Progenitor cell of endocrine pancreas (in vitro differentiated cells): ENCODE measurements at regions not wholly inside any gene's neighbourhood (a gene's known extent, or its start where the extent isn't known, plus 50 kb on each side); places are given as distances from the start of the nearest gene placed in this dataset.

ENCODE experiments used
- DNase-seq: peaks from one replicate; pipeline ENCODE4 v3.0.0; 2021; ENCODE audit warnings: low spot score; ENCODE audit not compliant: unreplicated experiment
- H3K27ac Mint-ChIP-seq: 2 replicates; pipeline ENCODE4 v1.8.0; 2021; ENCODE audit warnings: mild to moderate bottlenecking, moderate library complexity, mixed read lengths
- H3K27me3 Mint-ChIP-seq: 2 replicates; pipeline ENCODE4 v1.8.0; 2021; ENCODE audit warnings: mixed read lengths
- H3K36me3 Mint-ChIP-seq: 2 replicates; pipeline ENCODE4 v1.8.0; 2022; ENCODE audit warnings: mixed read lengths; ENCODE audit not compliant: insufficient read depth
- H3K4me1 Mint-ChIP-seq: 2 replicates; pipeline ENCODE4 v1.8.0; 2021; ENCODE audit warnings: low read depth, mixed read lengths
- H3K4me3 Mint-ChIP-seq: 2 replicates; pipeline ENCODE4 v1.8.0; 2021; ENCODE audit warnings: low read depth, mild to moderate bottlenecking, moderate library complexity, mixed read lengths
- H3K9me3 Mint-ChIP-seq: 2 replicates; pipeline ENCODE4 v1.8.0; 2021; ENCODE audit warnings: low read depth, mixed read lengths
- TF ChIP-seq, protein P1 (sequence below): fragments of 200-600 bp; sonication (generic); IDR thresholded peaks from one replicate; pipeline ENCODE4 v1.5.0; 2021; ENCODE audit warnings: antibody characterized with exemption, mild to moderate bottlenecking; ENCODE audit not compliant: unreplicated experiment

DNA sequence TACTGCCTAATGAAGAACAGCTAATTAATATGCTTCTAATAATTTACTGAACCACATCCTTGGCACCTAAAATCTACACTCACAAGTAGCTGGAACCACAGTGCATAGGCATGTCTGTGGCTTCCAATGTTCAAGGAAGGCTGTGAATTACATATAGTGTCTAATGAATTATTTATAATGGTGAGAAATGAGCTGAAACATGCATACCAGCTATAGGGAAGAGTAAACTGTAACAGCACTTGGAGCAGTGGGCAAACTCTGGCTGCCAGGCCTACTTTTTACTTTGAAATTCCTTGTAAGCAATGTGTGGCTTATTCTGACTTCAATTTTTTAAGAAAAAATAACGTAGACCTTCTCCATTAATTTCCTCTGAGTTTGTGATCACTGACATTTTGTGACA is 953.2 kb upstream of the CDH8 start:
- Mint-ChIP-seq H3K4me1 (peaks cover 4% of the 10 kb centered on the region), H3K27ac (no peak overlapping the region), H3K4me3 (no peak overlapping the region), H3K36me3 (no peaks in the 10 kb centered on the region), H3K9me3 (peaks cover 4% of the 10 kb centered on the region), H3K27me3 (no peaks in the 10 kb centered on the region)
- TF ChIP-seq, protein P1, sequence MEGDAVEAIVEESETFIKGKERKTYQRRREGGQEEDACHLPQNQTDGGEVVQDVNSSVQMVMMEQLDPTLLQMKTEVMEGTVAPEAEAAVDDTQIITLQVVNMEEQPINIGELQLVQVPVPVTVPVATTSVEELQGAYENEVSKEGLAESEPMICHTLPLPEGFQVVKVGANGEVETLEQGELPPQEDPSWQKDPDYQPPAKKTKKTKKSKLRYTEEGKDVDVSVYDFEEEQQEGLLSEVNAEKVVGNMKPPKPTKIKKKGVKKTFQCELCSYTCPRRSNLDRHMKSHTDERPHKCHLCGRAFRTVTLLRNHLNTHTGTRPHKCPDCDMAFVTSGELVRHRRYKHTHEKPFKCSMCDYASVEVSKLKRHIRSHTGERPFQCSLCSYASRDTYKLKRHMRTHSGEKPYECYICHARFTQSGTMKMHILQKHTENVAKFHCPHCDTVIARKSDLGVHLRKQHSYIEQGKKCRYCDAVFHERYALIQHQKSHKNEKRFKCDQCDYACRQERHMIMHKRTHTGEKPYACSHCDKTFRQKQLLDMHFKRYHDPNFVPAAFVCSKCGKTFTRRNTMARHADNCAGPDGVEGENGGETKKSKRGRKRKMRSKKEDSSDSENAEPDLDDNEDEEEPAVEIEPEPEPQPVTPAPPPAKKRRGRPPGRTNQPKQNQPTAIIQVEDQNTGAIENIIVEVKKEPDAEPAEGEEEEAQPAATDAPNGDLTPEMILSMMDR, result no peak
- no peak for DNase-seq

DNA sequence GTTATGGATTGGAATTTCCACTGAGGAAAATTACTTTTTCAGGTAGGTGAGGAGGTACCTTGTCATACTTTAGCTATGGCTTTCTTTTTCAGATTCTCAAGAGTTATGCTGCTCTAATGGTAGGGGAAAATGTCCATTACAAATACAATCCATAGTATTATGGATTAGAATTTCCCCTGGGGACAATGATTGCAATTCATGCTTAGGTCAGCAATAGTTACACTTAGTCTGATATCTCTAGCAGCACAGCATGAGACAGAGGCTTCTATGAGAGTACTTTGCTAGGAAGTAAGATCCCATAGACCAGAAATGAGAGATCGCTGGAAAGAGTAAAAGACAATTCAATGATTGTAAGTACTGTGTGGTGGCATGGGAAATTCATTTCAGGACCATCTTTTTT is 949.5 kb upstream of the CDH8 start:
- H3K27me3 Mint-ChIP-seq, result no peaks in the 10 kb centered on the region
- H3K9me3 Mint-ChIP-seq, result peaks cover 7% of the 10 kb centered on the region
- peaks cover 4% of the 10 kb centered on the region for H3K4me1 Mint-ChIP-seq
- no peaks in the 10 kb centered on the region for H3K36me3 Mint-ChIP-seq
- TF ChIP-seq, protein P1, result no peak
- no peak overlapping the region for H3K4me3 Mint-ChIP-seq
- no peak overlapping the region for H3K27ac Mint-ChIP-seq
- no peak for DNase-seq

DNA sequence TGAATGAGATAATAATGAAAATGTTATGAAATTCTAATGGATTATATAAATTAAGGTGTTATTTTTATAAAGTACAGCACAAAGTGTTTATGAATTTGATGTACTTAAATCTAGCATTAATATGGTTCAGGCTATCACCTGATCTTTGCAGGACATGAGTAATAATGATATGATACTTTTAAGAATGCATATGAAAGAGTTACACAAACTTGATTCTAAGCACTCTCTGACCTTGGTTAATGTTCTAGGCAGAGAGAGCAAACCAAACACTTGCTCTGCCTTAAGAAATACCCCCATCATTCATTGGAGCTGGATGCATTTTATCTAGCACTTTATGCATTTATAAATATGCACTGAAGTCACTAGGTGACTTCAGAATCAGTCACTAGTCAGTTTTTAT is 942.2 kb upstream of the CDH8 start:
- H3K36me3 Mint-ChIP-seq, result no peaks in the 10 kb centered on the region
- H3K4me1 Mint-ChIP-seq, result no peaks in the 10 kb centered on the region

DNA sequence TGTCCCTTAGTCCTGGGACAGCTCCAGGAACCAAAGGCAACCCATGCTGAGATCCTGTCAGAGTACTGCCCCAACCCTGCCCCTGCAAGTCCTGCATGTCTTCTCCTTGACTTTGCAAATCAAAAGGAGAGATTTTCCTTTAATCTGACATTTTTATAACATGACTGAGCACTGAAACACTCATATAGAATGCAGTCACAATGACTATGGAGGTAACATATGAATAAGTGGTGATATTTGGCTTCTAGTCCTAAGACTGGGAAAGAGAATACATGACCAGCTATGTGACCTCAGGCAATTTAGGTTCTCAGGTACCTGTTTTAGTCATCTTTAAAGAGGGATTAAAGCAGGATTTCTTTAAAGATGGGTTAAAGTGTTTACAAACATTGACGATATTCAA is 941.6 kb upstream of the CDH8 start:
- Mint-ChIP-seq H3K4me3 (no peak overlapping the region), H3K27me3 (no peaks in the 10 kb centered on the region), H3K27ac (no peak overlapping the region), H3K9me3 (no peaks in the 10 kb centered on the region), H3K36me3 (no peaks in the 10 kb centered on the region), H3K4me1 (no peaks in the 10 kb centered on the region)
- no peak for DNase-seq
- TF ChIP-seq, protein P1, result no peak

More for the DNA sequence above, 942.2 kb upstream of the CDH8 start:
- no peak for DNase-seq
- H3K9me3 Mint-ChIP-seq, result peaks cover 3% of the 10 kb centered on the region
- H3K4me3 Mint-ChIP-seq, result no peak overlapping the region
- H3K27ac Mint-ChIP-seq, result no peak overlapping the region
- H3K27me3 Mint-ChIP-seq, result no peaks in the 10 kb centered on the region
- TF ChIP-seq, protein P1, result no peak

DNA sequence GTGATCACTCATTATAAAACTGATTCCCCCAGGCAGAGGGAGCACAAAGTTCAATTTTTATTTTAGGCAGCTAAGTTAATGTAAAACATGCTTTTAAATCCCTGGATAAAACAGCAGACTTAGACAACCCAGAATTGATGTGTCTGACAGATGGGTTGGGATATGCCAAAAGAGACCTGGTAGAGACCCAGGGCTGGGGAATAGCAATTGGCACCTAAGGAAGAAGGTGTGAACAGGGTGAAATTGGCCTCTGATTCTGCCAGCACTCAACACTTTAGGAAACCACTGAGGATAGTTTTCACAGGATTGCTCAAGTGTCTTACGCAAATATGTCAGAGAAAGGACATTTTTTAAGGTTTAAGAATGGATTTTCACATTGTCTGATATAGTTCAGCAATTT is 938.2 kb upstream of the CDH8 start:
- no peak overlapping the region for H3K27ac Mint-ChIP-seq
- no peak overlapping the region for H3K4me3 Mint-ChIP-seq
- H3K27me3 Mint-ChIP-seq, result no peaks in the 10 kb centered on the region
- no peaks in the 10 kb centered on the region for H3K4me1 Mint-ChIP-seq
- H3K9me3 Mint-ChIP-seq, result no peaks in the 10 kb centered on the region
- H3K36me3 Mint-ChIP-seq, result no peaks in the 10 kb centered on the region
- DNase-seq, result no peak
- TF ChIP-seq, protein P1, result no peak

DNA sequence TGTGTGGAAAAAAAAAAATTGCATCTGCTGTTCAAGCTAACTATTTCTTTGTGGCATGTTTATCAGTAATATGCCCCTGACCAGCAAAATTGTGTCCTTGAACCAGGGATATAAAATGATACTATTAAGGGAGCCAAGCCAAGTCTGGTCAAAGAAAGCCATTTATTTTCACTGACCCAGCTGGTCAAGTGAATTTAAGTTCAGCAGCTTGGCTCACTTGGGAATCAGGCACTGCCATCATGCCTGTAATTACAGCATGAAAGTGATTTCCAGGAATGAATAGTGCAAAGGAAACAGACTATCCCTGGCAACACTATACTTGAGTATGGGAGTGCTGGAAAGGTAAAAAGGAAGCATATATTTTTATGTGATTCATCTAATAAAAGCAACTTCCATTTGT is 934.6 kb upstream of the CDH8 start:
- H3K9me3 Mint-ChIP-seq, result no peaks in the 10 kb centered on the region
- TF ChIP-seq, protein P1, result no peak
- DNase-seq, result no peak
- no peaks in the 10 kb centered on the region for H3K36me3 Mint-ChIP-seq
- H3K27ac Mint-ChIP-seq, result no peak overlapping the region
- H3K27me3 Mint-ChIP-seq, result no peaks in the 10 kb centered on the region
- H3K4me1 Mint-ChIP-seq, result no peaks in the 10 kb centered on the region
- H3K4me3 Mint-ChIP-seq, result no peak overlapping the region
